ENCODE measurements at regions not wholly inside any gene's neighbourhood (a gene's known extent, or its start where the extent isn't known, plus 50 kb on each side); places are given as distances from the start of the nearest gene placed in this dataset.

- DNase-seq (ENCODE audit: low spot score): no peak
Observed at GRCh38 chr6:25066593-25066992, 130.8 kb upstream of the RIPOR2 start.

GRCh38 chr6:25068866-25069265 lies 133.1 kb upstream of the RIPOR2 start:
- DNase-seq (ENCODE audit: low spot score): no peak

GRCh38 chr6:25070547-25071366 lies 135.0 kb upstream of the RIPOR2 start:
- DNase-seq (ENCODE audit: low spot score): peak; percentile 90

DNA sequence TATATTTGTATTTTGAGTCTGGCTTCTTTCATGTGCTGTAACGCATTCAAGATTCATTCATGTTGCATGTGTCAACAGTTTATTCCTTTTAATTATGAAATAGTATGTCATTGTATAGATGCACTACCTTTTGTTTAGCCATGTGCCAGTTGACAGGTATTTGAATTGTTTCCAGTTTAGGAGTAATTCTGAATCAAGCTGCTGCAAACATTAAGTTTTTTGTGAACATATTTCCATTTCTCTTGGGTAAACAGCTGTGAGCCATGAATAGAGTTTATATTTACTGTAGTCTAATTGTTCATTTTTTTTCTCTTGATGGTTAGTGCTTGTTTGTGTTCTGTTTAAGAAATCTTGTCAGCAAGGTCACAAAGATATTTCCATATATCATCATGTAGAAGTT lies 142.4 kb upstream of the RIPOR2 start:
- no peak for DNase-seq (ENCODE audit: low spot score)

GRCh38 chr6:25083784-25084507 lies 148.2 kb upstream of the RIPOR2 start:
- no peak for DNase-seq (ENCODE audit: low spot score)

- DNase-seq (ENCODE audit: low spot score): no peak
Observed at GRCh38 chr6:25084508-25084833, 148.7 kb upstream of the RIPOR2 start.

DNA sequence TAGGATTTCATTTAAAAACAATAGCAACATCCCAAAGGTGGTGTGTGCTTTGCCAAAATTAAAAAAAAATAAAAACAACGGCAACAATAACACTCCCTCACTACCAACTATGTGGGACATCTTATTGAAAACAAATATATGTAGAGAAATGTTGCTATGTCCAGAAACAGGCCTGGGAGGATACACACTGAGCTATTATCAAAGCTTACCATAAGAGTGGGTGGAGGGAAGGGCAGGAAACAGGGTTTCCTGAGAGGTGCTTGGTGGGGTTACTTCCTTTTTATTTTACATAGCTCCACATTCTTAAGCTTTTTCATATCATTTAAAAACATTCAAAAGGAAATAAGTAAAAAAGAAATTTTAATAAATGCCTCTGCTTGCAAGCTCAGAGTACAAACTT lies 150.0 kb upstream of the RIPOR2 start:
- no peak for DNase-seq (ENCODE audit: low spot score)

DNA sequence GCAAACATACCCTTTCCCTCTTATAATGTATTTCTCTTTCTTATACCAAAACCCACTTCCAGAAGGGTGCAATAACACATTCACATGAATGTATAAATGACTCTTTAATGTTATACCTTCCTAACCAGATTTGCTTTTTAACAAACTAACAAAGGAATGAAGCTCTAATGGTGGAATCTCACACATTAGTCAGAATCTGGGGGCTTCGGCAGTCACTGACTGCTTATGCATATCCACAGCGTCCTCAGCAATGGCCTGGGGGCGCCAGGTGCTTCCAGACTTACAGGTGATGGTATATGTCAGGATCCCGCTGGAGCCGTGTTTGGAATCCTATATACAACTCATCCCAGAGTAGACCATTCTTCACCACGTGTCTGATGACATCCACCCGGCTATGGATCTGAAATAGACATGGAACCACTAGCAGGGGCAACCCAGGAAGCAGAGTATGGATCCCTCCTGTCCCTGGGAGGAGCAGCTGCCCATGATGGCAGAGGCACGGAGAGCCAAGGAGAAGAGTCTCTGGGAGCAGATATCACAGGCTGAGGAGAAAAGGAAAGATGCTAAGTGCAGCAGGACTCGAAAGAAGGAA lies 150.8 kb upstream of the RIPOR2 start:
- DNase-seq (ENCODE audit: low spot score): no peak

GRCh38 chr6:25088513-25088912 lies 152.8 kb upstream of the RIPOR2 start:
- no peak for DNase-seq (ENCODE audit: low spot score)

DNA sequence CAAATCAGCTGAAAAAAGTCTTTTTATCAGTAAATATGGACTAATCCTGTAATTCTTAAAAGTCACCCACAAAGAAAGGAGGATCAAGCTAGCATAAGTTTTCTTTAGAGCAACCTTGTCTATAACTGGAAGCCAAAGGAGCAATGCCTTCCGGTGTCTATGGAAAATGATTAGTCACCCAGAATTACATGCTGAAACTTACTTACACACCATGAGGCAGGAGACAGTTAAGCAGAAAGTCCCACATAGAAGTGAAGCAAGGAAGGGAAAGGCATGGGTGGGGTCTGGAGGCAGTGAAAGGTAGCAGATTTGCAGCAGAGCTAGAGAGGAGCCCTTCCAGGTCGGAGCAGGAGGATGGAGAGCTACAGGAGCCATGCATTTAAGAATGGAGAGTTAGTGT lies 153.7 kb upstream of the RIPOR2 start:
- no peak for DNase-seq (ENCODE audit: low spot score)

DNA sequence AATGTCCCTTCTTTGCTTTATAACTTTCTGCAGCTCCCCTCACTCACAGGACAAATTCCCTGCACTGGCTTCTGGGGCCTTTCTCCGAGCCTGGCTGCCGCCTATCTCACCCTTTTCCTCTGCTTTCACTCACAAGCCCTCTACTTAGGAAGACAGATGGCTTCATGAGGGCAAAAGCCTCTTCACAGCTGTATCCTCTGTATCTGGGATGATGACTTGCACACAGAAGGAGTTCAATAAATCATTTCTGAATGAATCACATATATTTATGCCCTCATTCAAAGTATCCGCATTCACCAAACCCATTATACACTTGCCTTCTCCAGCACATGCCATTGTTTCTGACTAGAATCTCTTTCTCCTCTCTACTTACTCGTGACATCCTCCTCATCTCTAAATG lies 159.0 kb upstream of the RIPOR2 start:
- DNase-seq (ENCODE audit: low spot score): no peak

GRCh38 chr6:25100288-25100687 lies 164.5 kb upstream of the RIPOR2 start:
- no peak for DNase-seq (ENCODE audit: low spot score)

DNA sequence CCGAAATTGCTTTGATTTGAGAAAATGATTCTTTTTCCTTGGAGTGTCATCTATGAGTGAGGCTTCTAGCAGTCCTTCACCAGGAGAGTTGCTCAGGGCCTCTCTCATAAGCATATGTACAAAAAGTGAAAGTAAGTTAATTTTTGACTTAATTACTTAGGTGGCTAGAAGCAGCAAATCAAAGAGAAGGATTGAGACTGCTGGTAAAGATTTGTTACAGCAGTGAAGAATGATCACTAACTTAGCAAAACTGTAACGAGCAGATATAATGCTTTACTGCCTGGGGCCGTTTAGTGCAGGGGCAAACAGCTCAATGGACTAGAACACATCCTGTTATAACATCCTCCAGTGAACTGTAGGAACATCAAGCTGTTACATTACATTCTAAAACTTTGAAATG lies 167.8 kb upstream of the RIPOR2 start:
- no peak for DNase-seq (ENCODE audit: low spot score)

DNA sequence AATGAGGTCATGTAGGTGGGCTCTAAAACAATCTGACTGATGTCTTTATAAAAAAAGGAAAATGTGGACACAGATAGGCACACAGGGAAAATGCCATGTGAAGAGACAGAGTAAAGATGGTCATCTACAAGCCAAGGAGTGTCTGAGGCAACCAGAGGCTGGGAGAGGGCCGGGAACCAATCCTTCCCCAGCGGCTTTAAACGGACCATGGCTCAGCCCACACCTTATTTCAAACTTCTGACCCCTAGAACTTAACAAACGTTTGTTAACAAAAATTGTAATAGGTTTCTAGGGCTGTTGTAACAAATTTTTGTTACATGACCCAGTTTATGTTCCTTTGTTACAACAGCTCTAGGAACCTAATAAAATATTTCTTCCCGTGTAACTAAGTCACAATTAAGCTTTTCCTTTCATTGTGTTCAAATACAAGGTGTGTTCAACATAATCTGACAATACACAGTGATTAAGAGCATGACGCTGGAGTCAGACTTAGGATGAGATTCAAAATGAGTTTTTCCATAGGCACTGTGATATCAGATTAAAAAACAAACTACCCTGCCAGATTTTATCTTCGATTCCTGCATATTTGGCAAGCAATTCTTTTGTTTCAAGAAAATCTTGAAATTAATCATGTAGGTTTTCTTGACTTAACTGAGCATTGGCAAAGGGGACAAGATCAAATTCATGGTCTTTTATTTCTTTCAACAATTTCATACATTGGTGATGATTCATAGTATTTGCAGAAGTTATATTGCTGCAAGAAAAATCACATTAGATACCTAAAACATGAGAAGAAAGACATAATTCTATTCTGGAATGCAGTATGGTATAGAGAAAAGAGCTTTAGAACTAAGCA lies 169.5 kb upstream of the RIPOR2 start:
- DNase-seq (ENCODE audit: low spot score): no peak

DNA sequence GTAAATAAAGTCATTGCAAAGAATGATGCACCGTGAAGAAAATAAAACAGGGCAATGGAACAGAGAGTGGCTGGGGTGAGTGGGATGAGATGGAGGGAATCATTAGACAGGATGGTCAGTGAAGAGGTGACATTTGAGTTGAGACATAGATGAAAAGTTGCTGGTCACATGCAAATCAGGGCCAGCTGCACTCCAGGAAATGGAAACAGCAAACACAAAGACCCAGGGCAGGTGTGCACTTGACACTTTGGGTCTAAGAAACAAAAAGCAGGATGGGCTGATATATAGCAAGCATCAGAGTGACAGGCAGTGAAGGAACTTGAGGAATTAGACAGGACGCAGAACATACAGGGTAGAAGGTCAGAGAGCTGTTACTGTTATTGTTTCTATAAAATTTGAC lies 171.5 kb upstream of the RIPOR2 start:
- peak; percentile 13 for DNase-seq (ENCODE audit: low spot score)

DNA sequence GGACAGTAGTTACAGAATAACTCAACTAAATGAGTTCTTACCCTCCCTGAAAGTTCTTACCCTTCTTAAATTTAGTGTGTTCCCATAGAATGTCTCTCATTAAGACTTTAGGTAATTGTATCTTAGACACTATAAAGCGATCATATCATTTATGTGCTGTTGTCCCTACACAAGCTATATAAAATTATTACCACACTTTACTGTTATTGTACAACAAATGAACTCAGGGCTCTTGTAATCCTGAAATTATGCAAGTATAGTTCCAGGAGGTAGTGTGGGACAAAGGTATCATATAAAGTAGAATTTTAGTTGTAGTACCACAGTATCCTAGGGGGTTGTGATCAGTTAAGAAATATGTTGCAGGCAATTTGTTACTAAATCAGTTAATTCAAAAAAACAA lies 167.4 kb upstream of the CARMIL1 start:
- DNase-seq (ENCODE audit: low spot score): no peak

DNA sequence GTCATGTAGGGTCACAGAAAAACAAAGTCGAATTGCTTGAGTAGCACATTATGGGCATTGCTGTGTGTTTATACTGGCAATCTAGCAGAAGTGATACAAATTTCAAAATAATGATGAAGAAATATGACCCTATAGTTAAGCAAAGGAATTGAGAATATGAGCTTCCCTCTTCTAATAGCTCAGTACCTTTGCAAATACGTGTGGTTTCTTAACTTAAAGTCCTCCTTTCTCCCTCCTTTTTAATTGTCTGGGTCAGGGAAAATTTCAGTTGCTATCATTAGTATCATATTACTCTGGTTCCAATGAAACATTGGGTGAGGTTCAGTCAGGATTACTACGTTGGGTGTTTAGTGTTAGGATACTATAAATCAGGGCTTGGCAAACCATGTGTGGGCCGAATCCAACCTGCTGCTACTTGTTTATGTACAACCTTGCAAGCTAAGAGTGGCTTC lies 166.8 kb upstream of the CARMIL1 start:
- DNase-seq (ENCODE audit: low spot score): no peak

GRCh38 chr6:25113436-25113835 lies 165.7 kb upstream of the CARMIL1 start:
- DNase-seq (ENCODE audit: low spot score): no peak

DNA sequence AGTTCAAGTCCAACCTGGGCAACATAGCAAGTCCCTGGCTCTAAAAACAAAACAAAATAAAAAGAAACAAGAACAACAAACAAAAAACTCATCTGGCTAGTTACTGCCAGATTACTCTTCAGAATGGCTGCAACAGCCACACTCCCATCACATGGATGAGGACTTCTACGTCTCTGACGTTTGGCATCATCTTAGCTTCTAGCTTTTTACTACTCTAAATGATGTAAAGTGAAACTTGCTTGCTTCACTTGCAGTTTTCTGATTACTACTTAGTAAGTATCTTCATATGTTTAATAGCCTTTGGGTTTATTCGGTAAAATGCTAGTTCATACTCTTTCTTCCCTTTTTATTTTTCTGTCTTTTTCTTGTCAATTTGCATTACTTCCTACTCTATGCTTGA lies 161.1 kb upstream of the CARMIL1 start:
- no peak for DNase-seq (ENCODE audit: low spot score)

- DNase-seq (ENCODE audit: low spot score): no peak
Observed at GRCh38 chr6:25121186-25121585, 158.0 kb upstream of the CARMIL1 start.

DNA sequence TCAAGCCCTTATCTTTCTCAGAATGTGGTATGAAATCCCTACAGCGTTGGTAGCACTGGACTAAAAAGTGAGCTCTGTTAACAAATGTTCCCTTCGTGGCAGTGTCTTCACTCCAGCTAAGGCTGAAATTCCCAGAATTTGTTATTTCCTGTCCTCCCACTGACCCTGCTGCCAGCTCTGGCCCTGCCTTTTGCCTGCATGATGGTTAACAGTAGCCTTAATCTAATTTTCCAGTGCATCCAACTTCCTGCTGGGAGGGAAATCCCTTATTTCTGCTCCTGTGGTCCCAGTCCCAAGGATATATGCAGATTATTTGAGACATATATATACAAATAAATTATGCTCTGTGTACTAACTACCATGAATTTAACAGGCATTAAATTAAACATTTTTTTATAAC lies 157.2 kb upstream of the CARMIL1 start:
- no peak for DNase-seq (ENCODE audit: low spot score)

DNA sequence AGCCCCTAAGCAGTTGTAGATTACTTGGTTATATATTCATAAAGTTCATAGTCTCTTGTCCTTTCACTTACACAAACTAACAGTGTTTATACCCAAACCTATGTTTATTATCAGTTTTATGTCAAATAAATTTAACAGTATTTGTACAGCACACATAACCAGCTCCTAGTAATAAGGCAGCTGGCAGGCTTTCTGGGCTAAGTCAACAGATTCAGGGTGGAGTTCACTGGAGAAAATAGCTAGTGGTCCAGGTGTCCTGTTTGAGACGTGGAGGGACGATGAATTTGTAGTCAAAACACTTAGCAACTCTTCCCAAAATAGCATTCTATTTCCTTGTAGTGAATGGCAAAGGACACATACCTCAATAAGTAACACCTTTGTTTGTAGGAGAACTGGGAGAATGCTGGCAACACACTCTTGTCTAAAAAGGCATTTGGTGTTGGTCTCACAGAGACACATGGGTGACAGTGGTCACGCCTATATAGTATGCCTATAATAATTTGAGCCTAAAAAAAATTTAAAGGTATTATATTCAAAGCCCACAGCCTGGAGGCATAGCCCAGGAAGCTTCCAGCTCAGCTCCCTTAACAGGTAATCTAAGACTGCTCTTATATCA lies 156.4 kb upstream of the CARMIL1 start:
- DNase-seq (ENCODE audit: low spot score): no peak
